ENCODE measurements at regions not wholly inside any gene's neighbourhood (a gene's known extent, or its start where the extent isn't known, plus 50 kb on each side); places are given as distances from the start of the nearest gene placed in this dataset.

DNA sequence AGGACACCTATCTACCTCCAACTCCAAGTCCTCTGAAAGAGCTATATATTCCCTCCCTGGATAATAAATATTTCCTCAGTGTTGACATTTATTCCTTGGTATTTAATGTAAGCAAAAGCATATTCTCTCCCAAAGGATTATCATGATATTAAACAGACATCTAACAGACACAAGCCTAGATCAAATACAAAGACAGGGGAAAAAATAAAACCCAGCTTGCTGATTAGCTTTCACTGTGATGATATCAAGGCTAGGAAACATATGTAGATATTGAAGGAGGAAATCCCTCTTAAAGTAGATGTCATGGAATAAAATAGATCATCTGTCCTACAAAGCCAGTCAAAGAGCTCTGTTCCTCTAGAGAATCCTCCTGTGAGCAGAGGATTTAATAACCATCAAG is 95.2 kb downstream of the CRPPA start:
- no peak overlapping the region for H3K4me3 ChIP-seq (ENCODE audit: low read depth, low read length)
- TF ChIP-seq, protein P1, sequence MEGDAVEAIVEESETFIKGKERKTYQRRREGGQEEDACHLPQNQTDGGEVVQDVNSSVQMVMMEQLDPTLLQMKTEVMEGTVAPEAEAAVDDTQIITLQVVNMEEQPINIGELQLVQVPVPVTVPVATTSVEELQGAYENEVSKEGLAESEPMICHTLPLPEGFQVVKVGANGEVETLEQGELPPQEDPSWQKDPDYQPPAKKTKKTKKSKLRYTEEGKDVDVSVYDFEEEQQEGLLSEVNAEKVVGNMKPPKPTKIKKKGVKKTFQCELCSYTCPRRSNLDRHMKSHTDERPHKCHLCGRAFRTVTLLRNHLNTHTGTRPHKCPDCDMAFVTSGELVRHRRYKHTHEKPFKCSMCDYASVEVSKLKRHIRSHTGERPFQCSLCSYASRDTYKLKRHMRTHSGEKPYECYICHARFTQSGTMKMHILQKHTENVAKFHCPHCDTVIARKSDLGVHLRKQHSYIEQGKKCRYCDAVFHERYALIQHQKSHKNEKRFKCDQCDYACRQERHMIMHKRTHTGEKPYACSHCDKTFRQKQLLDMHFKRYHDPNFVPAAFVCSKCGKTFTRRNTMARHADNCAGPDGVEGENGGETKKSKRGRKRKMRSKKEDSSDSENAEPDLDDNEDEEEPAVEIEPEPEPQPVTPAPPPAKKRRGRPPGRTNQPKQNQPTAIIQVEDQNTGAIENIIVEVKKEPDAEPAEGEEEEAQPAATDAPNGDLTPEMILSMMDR (IDR thresholded peaks at IDR 0.05; ENCODE audit: insufficient read depth, low read depth, low read length), result no peak
- DNase-seq (ENCODE audit: low read depth), result no peak

DNA sequence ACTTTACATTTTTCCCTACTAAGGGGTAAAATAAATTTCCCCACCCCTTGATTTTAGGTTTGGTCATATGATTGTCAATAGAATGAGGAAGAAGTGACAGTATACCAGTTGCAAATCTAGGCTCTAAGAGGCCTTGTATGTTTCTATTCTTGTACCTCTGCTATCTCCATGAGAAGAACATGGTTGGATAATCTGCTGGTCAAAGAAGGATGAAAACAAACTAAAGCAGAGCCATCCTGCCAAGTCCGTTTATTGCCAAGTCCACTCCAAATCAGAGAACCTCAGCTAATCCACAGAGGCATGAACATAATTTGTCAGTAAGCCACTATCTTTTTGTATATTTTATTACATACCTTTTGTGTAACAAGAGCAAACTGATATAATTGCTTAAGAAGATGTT is 98.0 kb downstream of the CRPPA start:
- no peak overlapping the region for H3K4me3 ChIP-seq (ENCODE audit: low read depth, low read length)
- TF ChIP-seq, protein P1 (IDR thresholded peaks at IDR 0.05; ENCODE audit: insufficient read depth, low read depth, low read length), result no peak
- DNase-seq (ENCODE audit: low read depth), result no peak

DNA sequence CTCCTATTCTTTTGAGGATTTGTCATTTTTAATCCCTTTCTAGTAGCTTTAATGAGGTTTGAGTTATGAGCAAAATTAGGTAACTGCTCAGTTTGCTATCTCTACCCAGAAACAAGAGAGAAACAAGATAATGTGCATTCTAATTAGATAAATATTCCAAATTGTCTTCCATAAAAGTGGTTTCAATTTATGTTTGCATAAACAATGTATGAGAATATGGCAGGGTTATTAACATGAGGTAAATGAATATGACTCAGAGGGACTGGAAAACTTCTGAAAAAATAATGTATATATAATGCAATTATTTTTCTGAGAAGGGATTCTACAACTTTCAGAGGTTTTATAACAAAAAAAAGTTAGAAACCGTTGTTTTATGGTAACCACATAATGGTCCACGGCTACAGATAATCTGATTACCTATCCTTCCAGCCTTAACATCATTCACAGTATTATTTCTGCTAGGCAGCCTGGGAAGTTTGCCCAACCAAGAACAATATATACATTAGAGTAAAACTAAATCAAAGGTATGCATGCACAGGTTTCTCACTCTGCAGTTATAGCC is 101.2 kb downstream of the CRPPA start:
- DNase-seq (ENCODE audit: low read depth), result no peak
- TF ChIP-seq, protein P1 (IDR thresholded peaks at IDR 0.05; ENCODE audit: insufficient read depth, low read depth, low read length), result no peak
- no peak overlapping the region for H3K4me3 ChIP-seq (ENCODE audit: low read depth, low read length)

DNA sequence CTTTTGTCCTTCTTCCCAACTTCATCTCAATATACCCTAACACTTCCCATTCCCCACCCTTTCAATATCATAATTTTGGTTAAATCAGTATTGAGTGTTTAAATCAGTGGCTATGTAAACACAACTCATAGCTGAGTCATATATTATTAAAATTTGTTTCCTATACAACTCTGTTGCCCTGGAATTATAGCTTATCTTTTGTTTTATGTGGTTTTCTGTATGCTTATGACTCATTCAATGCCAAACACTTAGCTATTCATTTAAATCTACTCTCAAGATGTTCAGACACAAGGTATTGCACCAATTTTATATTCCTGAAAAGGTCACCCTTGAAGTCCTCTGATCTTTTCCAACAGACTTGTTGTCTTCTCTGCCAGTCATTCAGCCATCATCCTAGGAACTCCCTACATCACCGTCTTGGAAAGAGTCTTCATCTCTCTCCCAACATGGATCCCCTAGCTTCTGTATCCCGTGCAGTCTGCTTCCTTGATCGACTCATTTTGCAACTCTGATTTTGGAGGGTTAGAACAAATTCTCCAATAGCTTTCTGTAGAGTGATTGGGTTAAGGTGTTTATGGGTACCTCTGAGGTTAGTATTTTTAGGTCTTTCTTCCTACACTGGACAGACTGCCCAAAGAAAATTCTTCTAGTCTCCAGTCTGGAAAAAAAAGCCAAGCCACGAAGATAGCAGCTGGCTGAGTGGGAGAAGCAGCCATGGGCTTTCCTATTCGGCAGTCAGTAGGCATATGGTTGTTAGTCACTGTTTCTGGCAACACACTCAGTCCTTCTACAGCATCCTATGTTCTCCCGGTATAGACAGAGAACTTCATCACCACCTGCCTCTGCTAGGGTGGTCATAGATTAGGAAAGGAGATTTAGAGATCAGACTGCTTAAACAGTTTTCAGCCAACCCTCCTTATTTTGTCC is 102.1 kb downstream of the CRPPA start:
- no peak overlapping the region for H3K4me3 ChIP-seq (ENCODE audit: low read depth, low read length)
- DNase-seq (ENCODE audit: low read depth), result peak; percentile 44
- TF ChIP-seq, protein P1 (IDR thresholded peaks at IDR 0.05; ENCODE audit: insufficient read depth, low read depth, low read length), result no peak

DNA sequence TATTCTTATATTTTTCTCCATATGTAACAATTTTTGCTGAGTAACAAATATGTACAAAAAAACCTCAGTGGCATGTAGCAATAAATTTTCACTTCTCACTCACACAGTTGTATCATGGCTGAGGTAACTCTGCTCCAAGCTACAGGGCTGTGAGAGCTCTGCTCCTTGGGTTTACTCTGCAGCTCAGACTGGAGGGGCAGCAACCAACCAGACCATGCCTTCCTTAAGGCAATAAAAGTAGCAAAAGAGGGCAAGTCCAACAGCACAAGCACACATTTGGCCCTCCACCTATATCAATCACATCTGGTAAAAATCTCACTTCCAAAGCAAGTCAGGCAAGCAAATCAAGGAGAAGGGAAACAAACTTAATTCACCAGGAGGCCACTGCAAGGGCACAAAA is 102.9 kb downstream of the CRPPA start:
- no peak for DNase-seq (ENCODE audit: low read depth)
- no peak overlapping the region for H3K4me3 ChIP-seq (ENCODE audit: low read depth, low read length)
- TF ChIP-seq, protein P1 (IDR thresholded peaks at IDR 0.05; ENCODE audit: insufficient read depth, low read depth, low read length), result no peak

DNA sequence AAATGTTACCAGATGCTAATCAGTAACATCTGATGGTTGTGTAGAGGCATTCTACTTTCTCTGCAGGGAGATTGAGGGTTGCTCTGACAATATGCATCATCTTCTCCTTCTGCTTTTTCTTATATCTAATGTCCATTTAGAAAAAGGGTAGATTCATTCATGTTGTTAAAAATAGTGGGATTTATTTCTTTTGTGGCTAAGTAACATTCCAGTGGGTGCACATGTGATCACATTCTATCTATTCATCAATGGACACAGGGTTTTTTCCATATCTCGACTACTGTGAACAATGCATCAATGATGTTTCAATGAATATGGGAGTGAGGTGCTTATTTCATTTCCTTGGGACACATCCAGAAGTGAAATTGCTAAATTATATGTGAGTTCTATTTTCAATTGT is 103.9 kb downstream of the CRPPA start:
- TF ChIP-seq, protein P1 (IDR thresholded peaks at IDR 0.05; ENCODE audit: insufficient read depth, low read depth, low read length), result no peak
- no peak overlapping the region for H3K4me3 ChIP-seq (ENCODE audit: low read depth, low read length)
- no peak for DNase-seq (ENCODE audit: low read depth)

Measured in fibroblast of villous mesenchyme (primary cell).